GM19467 (cell line): ENCODE measurements at regions not wholly inside any gene's neighbourhood (a gene's known extent, or its start where the extent isn't known, plus 50 kb on each side); places are given as distances from the start of the nearest gene placed in this dataset.

Source experiments
- ATAC-seq: cut with Tn5 transposase; IDR thresholded peaks from one replicate; pipeline ENCODE4 v1.9.1; 2021; ENCODE audit warnings: mild to moderate bottlenecking, moderate library complexity; ENCODE audit not compliant: unreplicated experiment

GRCh38 chr1:193366764-193367507, 180.5 kb upstream of the B3GALT2 start:
- ATAC-seq, result no peak

- ATAC-seq, result no peak
These were observed 179.6 kb upstream of the B3GALT2 start for GRCh38 chr1:193365966-193366365.

- ATAC-seq, result no peak
These were observed 173.2 kb upstream of the B3GALT2 start for GRCh38 chr1:193359631-193360030.

GRCh38 chr1:193358419-193358818, 172.0 kb upstream of the B3GALT2 start:
- ATAC-seq, result no peak

- no peak for ATAC-seq
These were observed 169.8 kb upstream of the B3GALT2 start for GRCh38 chr1:193356249-193356648.

GRCh38 chr1:193355626-193356025, 169.2 kb upstream of the B3GALT2 start:
- ATAC-seq, result no peak

GRCh38 chr1:193355178-193355577, 168.8 kb upstream of the B3GALT2 start:
- no peak for ATAC-seq

- no peak for ATAC-seq
These were observed 162.5 kb upstream of the B3GALT2 start for GRCh38 chr1:193348769-193349535.

GRCh38 chr1:193348091-193348768, 161.8 kb upstream of the B3GALT2 start:
- no peak for ATAC-seq

- no peak for ATAC-seq
These were observed 159.7 kb upstream of the B3GALT2 start for GRCh38 chr1:193346085-193346484.

GRCh38 chr1:193342811-193343210, 156.4 kb upstream of the B3GALT2 start:
- ATAC-seq, result no peak

- ATAC-seq, result no peak
These were observed 153.9 kb upstream of the B3GALT2 start for GRCh38 chr1:193340331-193340730.

- ATAC-seq, result no peak
These were observed 153.0 kb upstream of the B3GALT2 start for GRCh38 chr1:193339401-193339800.

GRCh38 chr1:193338194-193338593, 151.8 kb upstream of the B3GALT2 start:
- ATAC-seq, result no peak

GRCh38 chr1:193335806-193336428, 149.5 kb upstream of the B3GALT2 start:
- ATAC-seq, result no peak

GRCh38 chr1:193333166-193333565, 146.8 kb upstream of the B3GALT2 start:
- ATAC-seq, result no peak

GRCh38 chr1:193326296-193326695, 139.9 kb upstream of the B3GALT2 start:
- no peak for ATAC-seq

GRCh38 chr1:193325771-193326170, 139.4 kb upstream of the B3GALT2 start:
- no peak for ATAC-seq

GRCh38 chr1:193325042-193325441, 138.6 kb upstream of the B3GALT2 start:
- no peak for ATAC-seq

- no peak for ATAC-seq
These were observed 135.8 kb upstream of the B3GALT2 start for GRCh38 chr1:193322211-193322610.

GRCh38 chr1:193321242-193321840, 134.9 kb upstream of the B3GALT2 start:
- no peak for ATAC-seq
